Stimulated activated CD8-positive, alpha-beta memory T cell treated with anti-CD3 and anti-CD28 coated beads, Interleukin-7, amount 100 ng/mL, for 48 hours (primary cell): ENCODE measurements at regions not wholly inside any gene's neighbourhood (a gene's known extent, or its start where the extent isn't known, plus 50 kb on each side); places are given as distances from the start of the nearest gene placed in this dataset.

ENCODE experiments used
- DNase-seq, 2 donors: peaks; one replicate each; pipeline ENCODE4 v3.0.0-alpha.2; 2020; ENCODE audit warnings: low read depth in 1 of 2; ENCODE audit errors: extremely low read depth in 1 of 2

- no peak for DNase-seq
These were observed 501.2 kb downstream of the ZNF608 start for GRCh38 chr5:124245276-124245675.

DNA sequence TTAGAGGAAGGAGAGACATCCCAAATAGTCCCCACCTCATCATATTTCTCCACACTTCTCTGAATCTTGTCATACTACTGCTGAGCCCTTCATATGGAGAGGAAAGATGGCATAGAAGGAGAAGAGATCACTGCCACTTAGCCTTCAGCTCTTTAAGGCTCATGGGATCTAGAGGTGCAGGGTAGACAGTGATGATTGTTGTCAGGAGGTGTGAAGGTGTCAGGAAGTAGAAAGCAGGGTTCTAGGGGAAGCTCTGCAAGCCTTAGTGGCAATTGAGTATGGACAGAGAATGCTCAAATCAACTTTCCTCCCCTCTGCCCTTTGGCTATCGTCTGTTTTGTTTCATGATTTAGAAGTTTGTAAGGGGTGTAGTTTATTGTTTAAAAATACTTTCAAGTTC is 505.7 kb downstream of the ZNF608 start:
- no peak for DNase-seq

DNA sequence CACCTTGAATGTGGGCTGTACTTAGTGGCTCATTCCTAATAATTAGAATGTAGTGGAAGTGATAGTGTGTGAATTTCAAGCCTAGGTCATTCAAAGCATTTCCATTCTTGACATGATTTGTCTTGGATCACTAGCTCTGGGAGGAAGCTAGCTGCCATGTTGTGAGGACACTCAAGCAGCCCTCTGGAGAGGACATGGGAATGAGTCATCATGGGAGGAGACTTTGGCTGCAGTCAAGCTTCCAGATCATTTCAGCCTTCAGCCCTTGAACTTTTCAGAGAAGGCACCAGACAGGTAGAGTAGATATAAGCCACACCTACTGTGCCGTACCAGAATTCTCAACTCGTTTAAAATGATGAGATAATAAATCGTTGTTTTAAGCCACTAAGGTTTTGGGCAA is 506.9 kb downstream of the ZNF608 start:
- DNase-seq, result no peak

DNA sequence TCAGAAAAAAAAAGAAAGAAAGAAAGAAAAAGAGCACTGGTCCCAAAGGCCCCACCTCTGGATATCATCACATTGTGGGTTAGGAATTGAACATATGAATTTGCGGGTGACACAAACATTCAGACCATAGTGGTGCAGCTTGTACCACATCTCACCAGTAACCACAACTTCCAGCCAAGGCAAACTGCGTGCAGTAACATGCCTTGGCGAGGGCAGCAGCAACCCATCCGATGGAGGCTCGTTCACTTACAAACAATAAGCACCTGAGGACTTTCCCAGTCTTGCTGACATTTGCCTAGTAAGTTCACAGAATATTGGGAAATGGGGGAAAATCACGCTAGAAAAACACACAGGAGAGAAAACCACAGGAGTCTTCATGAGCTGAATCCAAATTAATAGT is 508.1 kb downstream of the ZNF608 start:
- no peak for DNase-seq

- DNase-seq, result no peak
These were observed 509.2 kb downstream of the ZNF608 start for GRCh38 chr5:124237206-124237695.

GRCh38 chr5:124236361-124237205 is 509.9 kb downstream of the ZNF608 start:
- no peak for DNase-seq

GRCh38 chr5:124235576-124235975 is 510.9 kb downstream of the ZNF608 start:
- DNase-seq, result no peak

DNA sequence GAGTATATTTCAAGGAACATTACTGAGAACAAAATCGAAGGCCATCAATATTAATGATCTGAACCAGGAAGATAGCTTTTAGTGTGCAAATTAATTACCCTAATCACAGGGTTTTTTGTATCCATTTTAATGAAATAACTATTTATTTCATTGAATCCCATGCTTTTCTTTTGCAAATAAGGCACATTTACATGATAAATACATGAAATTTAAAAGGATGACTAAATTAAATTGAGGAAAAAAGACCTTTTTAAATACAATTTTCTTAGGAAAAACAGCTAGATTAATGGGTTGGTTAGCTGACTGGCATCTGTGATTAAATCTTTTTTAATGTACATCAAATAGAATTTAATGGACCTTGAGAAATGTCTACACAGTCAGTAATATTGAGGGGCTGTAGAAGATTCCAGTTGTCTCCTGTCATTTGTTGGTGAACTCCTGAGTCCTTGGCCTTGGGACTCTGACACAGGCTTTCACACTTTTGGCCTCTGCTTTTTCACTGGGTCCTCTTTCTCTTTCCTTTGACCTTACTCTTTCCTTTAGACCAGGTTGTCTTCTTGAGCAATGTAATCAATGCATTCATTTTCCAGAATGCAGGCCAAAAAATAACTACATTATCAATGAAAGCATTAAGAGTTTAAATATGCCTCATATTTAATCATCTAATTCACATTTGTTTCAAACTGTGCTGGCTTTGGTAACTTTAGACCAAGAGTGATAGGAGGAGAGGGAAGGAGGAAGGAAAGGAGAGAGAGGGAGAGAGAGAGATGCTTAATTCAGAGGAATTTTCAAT is 511.5 kb downstream of the ZNF608 start:
- no peak for DNase-seq

DNA sequence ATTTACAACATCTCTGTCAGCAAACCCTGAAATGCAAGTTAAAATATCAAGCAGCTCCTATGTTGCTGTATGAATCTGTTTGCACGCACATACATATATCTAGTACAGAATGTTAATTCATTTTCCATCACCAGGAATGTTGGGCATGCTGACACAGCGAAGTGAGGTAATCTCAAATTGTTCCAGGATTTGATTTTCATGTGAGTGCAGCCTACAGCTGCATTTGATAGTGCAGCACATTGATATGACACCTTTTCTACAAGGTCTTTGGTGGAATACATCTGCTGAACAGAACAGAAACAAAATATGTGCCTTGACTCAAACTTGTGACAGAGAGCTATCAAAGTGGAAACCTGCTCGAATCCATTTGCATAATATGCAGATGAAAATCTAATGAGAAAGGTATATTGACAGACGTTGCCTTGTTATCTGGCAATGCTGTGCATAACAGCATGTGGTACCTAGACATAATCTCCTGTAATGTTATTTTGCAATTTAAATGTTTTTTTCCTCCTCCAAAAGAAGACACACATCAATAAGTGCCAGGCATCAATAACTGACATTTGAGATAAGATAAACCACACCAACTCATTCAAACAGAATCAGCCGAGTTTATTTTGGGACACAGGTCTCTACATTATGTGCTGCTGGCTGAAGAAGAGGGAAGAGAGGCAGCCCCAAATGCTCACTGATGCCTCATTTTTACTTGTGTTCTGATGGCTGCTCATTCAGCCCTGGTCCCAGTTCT is 512.2 kb downstream of the ZNF608 start:
- no peak for DNase-seq

- no peak for DNase-seq
These were observed 513.9 kb downstream of the ZNF608 start for GRCh38 chr5:124232515-124232914.

DNA sequence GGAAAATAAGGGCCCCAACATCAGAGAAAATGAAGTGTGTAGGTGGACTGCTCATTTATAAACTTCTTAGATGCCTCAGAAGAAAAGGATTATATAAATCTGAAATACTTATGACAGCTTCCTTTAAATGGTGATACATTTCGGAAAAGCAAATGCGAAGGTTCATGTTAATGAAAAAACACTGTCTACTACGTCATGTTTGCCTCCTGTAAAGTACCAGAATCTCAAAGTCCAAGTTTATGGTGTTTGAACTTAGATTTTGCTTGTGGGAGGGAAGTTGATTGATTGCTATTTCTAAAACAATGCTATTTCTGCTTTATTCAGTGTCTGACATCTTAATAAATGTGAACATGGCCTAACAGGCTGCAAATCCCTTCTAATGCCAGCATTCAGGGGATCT is 514.6 kb downstream of the ZNF608 start:
- DNase-seq, result no peak

DNA sequence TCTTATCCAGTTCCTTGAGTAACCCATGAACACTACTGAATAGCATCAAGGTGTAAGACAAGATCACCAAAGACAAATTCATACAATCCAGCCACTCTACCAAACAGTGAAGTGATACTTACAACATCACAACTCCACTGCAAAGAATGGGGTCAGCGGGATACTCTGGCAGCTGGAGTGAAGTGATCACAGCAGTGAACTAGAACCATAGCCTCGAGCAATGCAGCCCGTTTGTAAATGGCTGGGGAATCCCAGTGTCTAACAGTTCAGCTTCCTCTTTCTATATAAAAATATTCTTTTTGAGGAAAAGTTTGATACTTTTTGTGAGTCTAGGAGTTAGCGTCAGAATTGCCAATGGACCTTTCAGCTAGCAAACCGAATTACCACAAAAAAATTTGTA is 515.2 kb downstream of the ZNF608 start:
- no peak for DNase-seq

GRCh38 chr5:124230456-124230855 is 516.0 kb downstream of the ZNF608 start:
- DNase-seq, result no peak

DNA sequence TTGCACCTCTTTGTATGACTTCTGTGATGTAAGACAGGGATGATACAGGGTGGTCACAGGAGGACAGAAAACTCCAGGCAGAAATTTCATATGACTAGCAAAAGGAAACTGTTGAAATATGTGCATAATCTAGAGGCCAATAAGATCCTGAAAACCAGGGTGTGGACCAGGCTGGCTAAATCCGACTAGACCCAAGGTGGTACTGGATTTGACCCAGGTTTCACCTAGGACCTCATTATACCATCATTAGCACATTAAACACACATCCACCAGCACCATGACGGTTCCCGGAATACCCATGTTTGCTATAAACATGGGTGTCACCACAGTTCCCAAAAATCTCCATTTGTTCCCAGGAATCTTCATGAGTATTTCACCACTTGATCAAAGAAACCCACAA is 517.1 kb downstream of the ZNF608 start:
- no peak for DNase-seq

DNA sequence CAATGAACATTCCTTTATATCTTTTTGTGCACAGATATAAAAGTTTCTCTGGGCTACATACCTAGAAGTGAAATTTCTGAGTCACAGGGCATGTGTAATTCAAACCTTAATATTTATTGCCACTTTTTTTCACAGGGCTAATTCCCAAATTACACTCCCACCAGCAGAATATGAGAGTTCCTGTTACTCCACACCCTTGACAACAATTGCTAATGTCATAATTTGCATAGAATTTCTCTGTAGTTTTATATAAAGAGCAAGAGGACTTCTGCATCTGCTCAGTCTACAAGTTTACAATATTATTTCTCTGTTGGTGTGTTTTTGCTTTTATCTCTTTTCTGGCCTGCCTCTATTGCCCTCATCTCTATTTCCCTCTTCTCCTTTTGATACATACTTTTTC is 518.5 kb downstream of the ZNF608 start:
- DNase-seq, result no peak

GRCh38 chr5:124220418-124220817 is 526.0 kb downstream of the ZNF608 start:
- DNase-seq, result no peak

- no peak for DNase-seq
These were observed 533.5 kb downstream of the ZNF608 start for GRCh38 chr5:124212934-124213333.

DNA sequence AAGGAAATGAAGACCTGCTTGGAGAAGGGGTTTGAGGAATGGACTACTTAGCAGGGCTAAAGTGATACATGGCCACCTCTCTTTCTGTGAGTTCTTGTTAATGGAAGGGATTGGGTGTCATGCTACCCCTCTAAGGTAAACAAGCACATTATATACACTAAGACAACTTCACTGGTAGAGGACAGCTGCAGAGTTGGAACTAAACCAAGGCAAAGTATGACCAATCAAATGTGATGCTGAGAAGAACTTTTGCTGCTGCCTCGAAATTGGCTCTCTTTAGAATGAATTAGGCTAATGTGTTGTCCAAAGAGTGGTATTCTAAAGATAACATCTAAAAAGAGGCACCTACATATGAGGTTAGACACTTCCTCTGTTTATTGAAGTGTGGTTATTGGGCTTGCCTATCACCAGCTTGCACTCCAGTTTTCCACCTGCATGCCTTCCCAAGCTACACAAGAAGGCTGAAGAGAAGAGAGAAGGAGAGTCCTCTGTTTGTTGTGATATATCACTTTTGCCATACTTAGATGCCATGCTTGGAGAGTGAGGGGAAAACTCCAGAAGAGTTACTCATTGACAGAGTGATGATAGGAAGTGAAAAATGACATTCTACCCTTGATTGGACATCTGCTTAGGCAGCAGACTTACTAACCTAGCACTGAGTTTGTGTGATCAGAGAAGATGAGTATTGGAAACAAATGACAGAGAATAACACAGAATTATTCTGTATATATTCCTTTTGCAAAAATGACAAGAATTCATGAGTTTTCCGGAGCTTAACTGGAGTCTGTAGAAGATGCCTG is 536.1 kb downstream of the ZNF608 start:
- no peak for DNase-seq

- DNase-seq, result no peak
These were observed 539.3 kb downstream of the ZNF608 start for GRCh38 chr5:124207118-124207517.

- no peak for DNase-seq
These were observed 539.9 kb downstream of the ZNF608 start for GRCh38 chr5:124206540-124206939.

DNA sequence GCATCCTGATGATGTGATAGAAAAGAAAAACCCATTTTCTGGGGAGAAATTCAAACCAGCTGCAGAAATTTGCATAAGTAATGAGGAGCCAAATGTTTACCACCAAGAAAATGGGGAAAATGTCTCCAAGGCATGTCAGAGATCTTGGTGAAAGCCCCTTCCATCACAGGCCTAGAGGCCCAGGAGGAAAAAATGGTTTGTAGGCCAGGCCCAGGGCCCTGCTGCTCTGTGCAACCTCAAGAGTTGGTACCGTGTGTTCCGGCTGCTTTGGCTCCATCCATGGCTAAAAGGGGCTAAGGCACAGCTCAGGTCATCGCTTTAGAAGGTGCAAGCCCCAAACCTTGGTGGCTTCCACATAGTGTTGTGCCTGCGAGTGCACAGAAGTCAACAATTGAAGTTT is 543.1 kb downstream of the ZNF608 start:
- DNase-seq, result no peak
